ENCODE measurements at regions not wholly inside any gene's neighbourhood (a gene's known extent, or its start where the extent isn't known, plus 50 kb on each side); places are given as distances from the start of the nearest gene placed in this dataset.

- no peak for TF ChIP-seq CTCF (IDR thresholded peaks at IDR 0.05; ENCODE audit: unreplicated experiment)
- Mint-ChIP-seq H3K36me3 (ENCODE audit: insufficient read depth) (no peaks in the 10 kb centered on the region), H3K27ac (no peak overlapping the region), H3K4me1 (ENCODE audit: low read depth) (peaks cover 4% of the 10 kb centered on the region), H3K9me3 (ENCODE audit: low read depth) (no peaks in the 10 kb centered on the region), H3K4me3 (ENCODE audit: low read depth) (no peak overlapping the region), H3K27me3 (no peaks in the 10 kb centered on the region)
- no peak for DNase-seq (ENCODE audit: low spot score, unreplicated experiment)
Measured at GRCh38 chr5:163661360-163661759, 155.9 kb downstream of the MAT2B start.

- H3K27me3 Mint-ChIP-seq = no peaks in the 10 kb centered on the region
- no peak overlapping the region for H3K27ac Mint-ChIP-seq
- no peak for TF ChIP-seq CTCF (IDR thresholded peaks at IDR 0.05; ENCODE audit: unreplicated experiment)
- no peaks in the 10 kb centered on the region for H3K36me3 Mint-ChIP-seq (ENCODE audit: insufficient read depth)
- H3K4me3 Mint-ChIP-seq (ENCODE audit: low read depth) = no peak overlapping the region
- no peak for DNase-seq (ENCODE audit: low spot score, unreplicated experiment)
- peaks cover 8% of the 10 kb centered on the region for H3K4me1 Mint-ChIP-seq (ENCODE audit: low read depth)
- H3K9me3 Mint-ChIP-seq (ENCODE audit: low read depth) = no peaks in the 10 kb centered on the region
Measured at GRCh38 chr5:163670036-163670435, 164.6 kb downstream of the MAT2B start.

- Mint-ChIP-seq H3K4me3 (ENCODE audit: low read depth) (no peak overlapping the region), H3K27ac (no peak overlapping the region), H3K9me3 (ENCODE audit: low read depth) (peaks cover 4% of the 10 kb centered on the region), H3K27me3 (peaks cover 7% of the 10 kb centered on the region), H3K36me3 (ENCODE audit: insufficient read depth) (no peaks in the 10 kb centered on the region), H3K4me1 (ENCODE audit: low read depth) (peaks cover 4% of the 10 kb centered on the region)
- TF ChIP-seq CTCF (IDR thresholded peaks at IDR 0.05; ENCODE audit: unreplicated experiment) = no peak
- no peak for DNase-seq (ENCODE audit: low spot score, unreplicated experiment)
Measured at GRCh38 chr5:163677092-163677491, 171.7 kb downstream of the MAT2B start.

GRCh38 chr5:163682234-163682633, 176.8 kb downstream of the MAT2B start:
- no peaks in the 10 kb centered on the region for H3K36me3 Mint-ChIP-seq (ENCODE audit: insufficient read depth)
- no peak overlapping the region for H3K4me3 Mint-ChIP-seq (ENCODE audit: low read depth)
- H3K27me3 Mint-ChIP-seq = peaks cover 19% of the 10 kb centered on the region
- H3K9me3 Mint-ChIP-seq (ENCODE audit: low read depth) = peaks cover 4% of the 10 kb centered on the region
- H3K27ac Mint-ChIP-seq = no peak overlapping the region
- DNase-seq (ENCODE audit: low spot score, unreplicated experiment) = no peak
- no peak for TF ChIP-seq CTCF (IDR thresholded peaks at IDR 0.05; ENCODE audit: unreplicated experiment)
- no peaks in the 10 kb centered on the region for H3K4me1 Mint-ChIP-seq (ENCODE audit: low read depth)

- DNase-seq (ENCODE audit: low spot score, unreplicated experiment) = no peak
- Mint-ChIP-seq H3K9me3 (ENCODE audit: low read depth) (no peaks in the 10 kb centered on the region), H3K36me3 (ENCODE audit: insufficient read depth) (no peaks in the 10 kb centered on the region), H3K4me1 (ENCODE audit: low read depth) (peaks cover 2% of the 10 kb centered on the region), H3K27ac (no peak overlapping the region), H3K4me3 (ENCODE audit: low read depth) (no peak overlapping the region), H3K27me3 (peaks cover 18% of the 10 kb centered on the region)
- TF ChIP-seq CTCF (IDR thresholded peaks at IDR 0.05; ENCODE audit: unreplicated experiment) = no peak
Measured at GRCh38 chr5:163687414-163687813, 182.0 kb downstream of the MAT2B start.
